ENCODE measurements at regions not wholly inside any gene's neighbourhood (a gene's known extent, or its start where the extent isn't known, plus 50 kb on each side); places are given as distances from the start of the nearest gene placed in this dataset.

DNA sequence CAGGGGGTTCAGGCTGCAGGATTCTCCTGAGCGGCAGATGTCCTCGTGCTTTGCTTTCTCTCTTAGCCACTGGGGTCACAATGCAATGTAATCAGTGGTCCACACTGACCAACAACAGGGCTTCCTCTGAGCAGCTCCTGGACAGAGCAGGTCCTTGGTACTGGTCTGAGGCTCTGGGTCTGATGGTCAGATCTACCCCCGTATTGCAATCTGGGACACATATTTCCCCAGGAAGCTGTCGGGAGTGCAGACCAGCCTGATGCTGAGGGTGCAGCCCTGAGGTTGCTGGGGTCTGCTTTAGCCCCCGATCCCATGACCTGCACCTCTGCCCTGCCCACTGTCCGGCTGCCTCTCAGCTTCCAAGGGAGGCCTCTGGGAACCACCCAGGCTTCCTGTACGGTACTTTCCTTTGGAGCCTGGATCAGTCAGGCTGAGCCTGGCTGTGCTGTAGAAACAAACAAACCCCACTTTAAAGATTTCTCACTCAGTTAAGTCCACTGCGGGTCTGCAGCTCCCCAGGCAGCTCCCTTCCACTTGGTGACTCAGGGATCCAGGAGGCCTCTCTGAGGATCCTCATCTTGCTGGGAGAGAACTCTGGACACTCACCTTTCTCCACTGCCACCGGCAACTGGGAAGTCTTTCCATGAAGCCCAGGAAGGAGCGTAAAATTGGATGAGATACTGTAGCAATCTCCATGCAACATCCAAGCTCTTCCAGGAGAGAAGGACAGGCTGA is 1046.6 kb downstream of the TBC1D22A start:
- DNase-seq, result no peak

DNA sequence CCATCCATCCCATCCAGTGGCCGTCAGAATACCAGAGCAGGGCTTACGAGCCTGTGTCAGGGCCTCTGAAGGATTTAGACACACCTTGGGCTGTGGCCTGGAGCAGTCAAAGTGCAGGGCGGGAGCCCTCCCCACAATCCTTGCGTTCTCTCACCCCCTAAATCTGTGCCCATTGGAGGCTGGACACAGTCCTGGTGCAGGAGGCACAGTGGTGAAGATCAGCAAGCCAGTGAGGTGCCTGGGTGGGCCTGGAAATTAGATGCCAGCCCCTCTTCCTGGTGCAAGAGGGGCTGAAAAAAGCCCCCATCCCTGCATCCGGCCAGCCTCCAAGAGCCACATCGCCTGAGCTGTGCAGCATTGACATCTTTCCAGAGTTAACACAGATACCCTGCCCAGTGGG is 1045.8 kb downstream of the TBC1D22A start:
- no peak for DNase-seq

- no peak for DNase-seq
Measured at GRCh38 chr22:47807506-47807905, 1045.1 kb downstream of the TBC1D22A start.

GRCh38 chr22:47806894-47807293 is 1044.4 kb downstream of the TBC1D22A start:
- no peak for DNase-seq

DNA sequence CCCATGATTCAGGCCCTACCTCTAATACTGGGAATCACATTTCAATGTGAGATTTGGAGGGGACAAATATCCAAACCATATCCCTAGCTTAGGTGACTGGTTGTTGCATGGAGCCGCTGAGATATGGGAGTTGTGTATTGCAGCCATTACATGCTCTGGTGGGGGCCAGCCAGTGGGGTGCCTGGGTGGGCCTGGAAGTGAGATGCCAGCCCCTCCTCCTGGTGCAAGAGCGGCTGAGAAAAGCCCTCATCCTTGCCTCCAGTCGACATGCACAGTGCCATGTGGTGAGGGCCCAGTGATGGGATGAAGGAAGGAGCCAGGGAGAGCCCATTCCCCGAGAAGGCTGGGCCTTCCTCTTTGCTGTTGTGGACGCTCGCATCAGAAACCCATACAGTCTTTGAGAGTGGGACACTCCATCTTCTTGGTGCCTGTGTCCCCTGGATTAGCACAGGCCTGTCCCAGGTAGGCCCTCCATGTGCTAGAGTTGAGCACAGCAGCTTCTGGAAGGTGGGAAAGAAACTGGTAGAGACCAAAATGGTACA is 1043.0 kb downstream of the TBC1D22A start:
- DNase-seq, result no peak

DNA sequence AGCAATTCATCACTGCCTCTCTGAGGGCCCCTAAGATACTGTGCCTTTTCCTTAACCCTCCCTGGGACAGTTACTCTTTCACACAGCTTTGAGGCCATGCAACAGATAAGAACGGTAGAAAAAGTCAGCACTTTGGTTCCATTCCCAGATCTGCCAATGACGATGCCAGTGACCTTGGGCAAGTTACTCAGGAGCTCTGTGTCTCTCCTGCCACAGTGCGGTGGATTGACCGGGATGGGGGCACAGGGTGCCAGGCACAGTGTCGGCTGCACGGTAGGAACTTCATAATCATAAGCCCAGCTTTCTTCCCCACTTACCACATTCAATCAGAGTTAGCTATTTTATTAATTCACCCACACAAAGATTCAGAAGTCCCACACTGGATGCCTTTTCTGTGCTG is 1041.8 kb downstream of the TBC1D22A start:
- DNase-seq, result no peak

DNA sequence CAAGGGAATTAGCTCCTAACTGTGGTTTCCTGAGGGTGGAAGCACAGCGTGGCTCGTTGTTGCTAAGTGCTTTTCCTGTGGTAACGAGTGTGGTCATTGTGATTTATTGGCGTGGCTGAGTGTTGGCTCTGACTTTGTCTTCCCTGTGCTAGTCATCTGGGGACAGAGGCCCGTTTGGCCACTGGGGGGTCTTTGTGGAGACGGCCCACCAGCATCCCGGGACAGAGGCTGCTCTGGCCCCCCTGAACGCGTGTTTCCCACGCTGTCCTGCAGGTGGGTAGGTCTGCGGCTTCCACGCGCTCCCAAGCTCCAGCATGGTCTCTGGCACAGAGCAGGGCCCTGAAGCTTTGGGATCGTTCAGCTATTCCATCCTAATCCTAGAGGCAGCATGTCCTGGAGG is 1040.0 kb downstream of the TBC1D22A start:
- DNase-seq, result no peak

- no peak for DNase-seq
Measured at GRCh38 chr22:47801541-47802245, 1039.2 kb downstream of the TBC1D22A start.

DNA sequence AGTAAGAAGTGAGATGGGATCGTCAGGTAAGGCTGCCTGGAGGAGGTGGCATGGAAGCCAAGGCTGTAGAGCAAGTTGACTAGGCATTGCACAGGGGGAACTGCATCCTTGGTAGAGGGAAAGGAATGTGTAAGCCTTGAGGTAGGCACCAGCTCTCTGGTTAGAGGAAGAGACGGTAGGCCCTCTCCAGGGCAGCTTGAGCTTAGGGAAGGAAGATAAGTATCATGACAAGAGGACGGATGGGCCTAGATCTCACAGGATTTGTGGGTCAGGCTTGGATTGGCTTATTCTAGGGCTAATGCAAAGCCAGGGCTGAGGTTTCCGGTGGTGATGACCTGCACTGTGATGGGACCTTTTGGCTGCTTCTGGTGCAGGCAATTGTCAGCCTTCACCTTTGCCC is 1035.8 kb downstream of the TBC1D22A start:
- no peak for DNase-seq

DNA sequence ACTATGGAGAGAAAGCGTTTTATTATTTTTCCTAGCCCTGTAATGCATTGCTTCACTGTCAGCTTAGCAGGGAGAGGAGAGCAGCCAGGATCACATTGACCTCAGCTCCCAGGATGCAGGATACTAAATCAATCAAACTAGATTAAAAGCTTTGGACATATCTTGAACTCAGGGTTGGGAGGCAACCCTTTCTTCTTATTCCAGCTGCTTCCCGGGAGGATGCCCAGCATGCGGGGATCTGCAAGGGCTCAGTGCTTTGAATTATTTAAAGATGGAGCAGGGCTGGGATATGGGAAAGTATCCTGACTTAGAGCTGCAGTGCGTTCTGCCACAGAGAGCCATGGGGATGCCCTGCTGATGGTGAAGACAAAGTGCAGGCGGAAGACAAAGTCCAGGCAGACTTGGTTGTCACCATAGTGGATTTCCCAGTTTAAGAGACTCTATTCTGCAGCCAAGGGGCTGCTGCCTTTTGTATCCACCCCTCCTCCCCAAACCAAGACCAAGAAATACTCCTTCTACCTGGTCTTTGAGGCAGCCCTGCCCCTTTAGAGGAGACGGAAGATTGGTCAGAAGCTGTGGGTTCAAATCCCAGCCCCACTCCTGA is 1035.0 kb downstream of the TBC1D22A start:
- DNase-seq, result no peak

DNA sequence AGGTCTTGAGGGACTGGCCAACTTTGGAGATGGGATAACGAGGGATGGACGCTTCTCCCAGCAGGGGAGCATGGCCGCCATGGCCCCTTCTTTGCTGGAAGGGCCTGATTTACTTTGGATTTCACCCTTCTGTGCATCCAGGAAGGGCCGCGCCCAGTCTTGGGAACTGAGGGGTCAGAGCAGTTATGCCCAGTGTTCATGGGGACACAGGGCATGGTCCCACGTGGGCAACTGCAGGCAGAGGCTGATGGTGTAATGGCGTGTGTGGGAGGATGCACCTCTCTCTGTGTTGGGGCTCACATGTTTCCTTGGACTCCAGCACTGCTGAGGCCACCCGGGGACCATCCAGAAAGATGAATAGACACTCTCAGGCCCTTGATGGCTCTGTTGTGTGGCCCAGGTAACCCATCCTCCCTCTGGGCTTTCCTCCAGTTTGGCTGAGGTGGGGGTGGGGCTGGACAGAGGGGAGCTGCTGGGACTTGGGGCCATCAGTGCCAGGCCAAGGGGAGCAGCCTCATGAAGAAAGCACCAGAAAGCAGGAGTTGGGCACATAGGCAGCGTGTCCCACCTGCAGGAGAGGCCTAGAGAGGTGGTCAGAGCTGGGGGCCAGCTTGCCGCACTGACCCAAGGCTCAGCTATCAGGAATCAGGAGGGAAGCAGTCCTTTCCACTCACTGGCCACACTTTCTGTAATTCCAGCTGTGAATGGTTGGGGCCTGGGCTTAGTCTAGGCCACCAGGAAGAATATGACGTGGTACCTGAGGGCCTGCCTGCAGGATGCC is 1033.9 kb downstream of the TBC1D22A start:
- no peak for DNase-seq

DNA sequence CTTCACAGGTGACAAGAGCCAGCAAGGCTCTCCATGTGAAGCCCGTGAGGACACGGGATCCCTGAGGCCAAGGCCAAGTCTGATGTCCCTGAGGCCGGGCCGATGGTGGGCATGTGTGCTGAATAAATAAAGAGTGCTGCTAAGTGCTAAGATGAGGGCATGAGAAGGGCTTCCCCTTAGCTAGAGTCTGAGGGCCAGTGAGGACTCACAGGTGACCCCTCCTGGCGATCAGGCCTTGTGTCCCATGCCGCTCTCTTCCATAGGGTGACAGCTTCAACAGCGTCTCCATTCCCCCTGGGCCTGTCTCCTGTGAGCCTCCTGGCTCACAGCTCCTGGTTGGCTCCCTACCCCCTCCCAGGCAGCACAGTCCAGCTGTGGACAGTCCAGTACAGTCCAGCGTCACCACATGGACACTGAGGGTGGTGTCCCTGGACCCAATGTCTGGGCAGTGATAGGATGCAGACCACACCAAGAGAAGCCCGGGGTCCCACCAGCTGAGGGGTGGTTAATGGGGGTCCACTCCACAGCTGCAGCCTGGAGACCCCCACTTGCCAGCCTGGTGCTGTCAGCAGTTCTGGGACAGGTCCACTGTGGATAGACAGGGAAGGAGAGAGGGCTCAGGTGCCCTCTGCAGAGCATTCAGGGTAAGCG is 1033.2 kb downstream of the TBC1D22A start:
- no peak for DNase-seq

DNA sequence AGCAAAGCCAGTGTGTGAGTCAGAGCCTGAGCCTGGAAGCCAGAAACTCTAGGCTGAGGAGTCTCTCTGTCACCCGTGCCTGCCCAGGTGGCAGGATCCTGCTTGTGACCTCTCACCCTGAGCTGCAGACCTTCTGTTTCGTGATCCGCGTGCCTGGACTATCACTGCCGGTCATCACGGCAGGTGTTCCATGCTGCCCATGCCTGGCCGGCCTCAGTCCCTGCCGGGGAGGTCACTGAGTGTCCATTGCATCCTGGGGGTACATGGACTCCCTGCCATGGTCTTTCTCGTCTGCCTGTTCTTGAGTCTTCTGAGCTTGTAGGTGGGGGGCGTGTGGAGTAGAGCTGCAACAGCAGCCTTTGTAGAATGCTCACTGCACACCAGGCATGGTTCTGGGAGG is 1032.4 kb downstream of the TBC1D22A start:
- DNase-seq, result no peak

DNA sequence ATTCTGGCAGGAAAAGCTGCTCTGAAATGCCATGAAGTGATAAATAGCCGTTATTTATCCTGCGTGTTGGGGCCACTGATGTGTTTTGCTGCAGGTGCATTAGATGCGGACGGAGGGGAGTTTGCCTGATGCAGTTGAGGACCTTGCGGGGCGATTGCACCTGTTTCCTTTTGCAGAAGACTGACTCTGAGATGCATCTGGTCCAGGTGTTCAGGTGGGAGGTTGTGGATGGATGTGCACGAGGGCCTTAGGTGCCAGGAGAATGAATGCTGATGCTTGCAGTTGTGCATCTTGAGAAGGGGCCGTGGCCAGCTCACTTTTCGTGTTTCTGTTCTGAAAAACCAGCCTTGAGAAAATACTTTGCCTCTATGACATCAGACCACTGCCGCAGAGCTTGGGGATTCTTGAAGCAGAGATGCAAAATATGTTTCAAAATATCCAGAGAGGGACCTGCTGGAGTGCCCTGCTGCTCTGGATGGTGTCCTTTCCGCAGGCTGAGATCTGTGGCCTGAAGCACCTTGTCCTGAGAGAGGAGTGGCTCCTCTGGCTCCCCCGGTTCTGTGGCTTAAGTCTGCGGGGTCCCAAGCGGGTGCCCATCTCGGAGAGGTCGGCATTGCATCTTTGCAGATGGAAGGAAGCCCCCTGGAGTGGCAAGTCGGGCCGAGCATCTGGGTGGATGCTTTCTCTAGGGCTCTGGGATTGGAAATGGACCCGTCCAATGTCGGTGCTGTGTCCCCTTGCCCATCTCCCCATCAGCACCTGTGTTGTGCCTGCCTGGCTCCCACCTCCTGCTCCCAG is 1031.1 kb downstream of the TBC1D22A start:
- DNase-seq, result no peak

GRCh38 chr22:47789171-47789570 is 1026.7 kb downstream of the TBC1D22A start:
- no peak for DNase-seq

DNA sequence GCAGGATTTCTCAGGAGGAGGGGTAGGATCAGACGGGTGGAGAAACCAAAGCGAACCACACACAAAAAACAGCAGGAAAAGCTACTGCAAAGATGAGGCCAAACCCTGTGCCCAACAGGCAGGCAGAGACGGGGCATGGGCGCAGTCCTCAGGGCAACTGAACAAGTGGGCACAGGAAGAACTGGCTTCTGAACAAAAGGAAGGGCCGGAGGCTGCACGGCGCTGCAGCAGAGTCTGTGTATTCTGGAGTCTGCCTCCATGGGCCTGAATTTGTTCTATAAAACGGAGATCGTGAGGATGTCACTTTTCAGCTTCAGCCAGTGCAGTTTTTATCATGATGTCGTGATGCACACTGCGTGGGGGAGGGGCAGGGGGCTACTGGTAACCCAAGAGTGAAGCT is 1026.0 kb downstream of the TBC1D22A start:
- no peak for DNase-seq

GRCh38 chr22:47787501-47788227 is 1025.2 kb downstream of the TBC1D22A start:
- no peak for DNase-seq

- DNase-seq, result no peak
Measured at GRCh38 chr22:47786650-47787290, 1024.3 kb downstream of the TBC1D22A start.

DNA sequence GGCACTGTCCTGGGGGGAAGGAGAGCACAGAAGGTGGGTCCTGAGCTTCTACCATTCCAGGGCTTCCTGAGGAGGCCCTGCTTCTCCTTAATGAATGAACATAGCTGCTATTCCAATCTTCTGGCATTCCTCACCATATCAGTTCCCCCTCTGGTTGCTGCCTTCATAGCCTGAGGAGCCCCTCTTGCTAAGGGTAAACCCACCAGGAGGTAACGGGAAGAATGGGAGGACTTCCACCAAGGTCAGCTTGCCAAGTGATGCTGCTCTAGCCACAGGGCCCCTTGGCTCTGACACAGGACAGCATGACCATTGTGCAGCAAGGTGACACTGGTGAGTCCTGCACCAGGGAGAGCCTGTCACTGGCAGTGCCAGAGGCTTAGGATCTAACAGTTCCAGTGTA is 1022.5 kb downstream of the TBC1D22A start:
- DNase-seq, result no peak

DNA sequence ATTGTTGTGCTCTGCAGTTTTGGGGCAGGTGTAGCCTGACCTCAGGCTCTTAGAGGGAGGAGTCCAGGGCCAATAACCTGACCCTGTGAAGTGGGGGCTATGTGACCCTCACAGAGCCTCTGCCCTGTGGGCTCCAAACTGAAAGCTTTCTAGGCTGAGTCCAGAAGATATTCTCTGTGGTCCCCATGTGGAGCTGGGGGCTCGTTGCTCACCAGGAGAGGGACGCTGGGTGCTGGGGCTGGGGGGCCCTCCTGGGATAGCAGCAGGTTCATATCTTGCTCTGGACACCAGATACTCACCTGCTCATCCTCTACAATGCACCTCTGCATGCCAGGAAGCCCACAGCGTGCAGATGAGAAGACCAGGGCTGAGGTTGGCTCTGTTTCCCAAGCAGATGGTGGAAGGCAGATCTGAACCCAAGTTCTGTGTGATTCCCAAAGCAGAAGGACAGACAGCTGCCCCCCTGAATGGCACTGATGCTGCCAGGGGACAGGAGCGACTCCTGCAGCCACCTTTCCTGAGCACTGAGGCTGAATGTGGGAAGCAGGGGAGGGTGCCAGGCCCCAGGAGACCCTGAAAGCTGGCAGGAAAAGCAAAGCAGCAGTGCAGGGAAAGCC is 1022.0 kb downstream of the TBC1D22A start:
- DNase-seq, result no peak

Measured in activated CD4-positive, alpha-beta T cell treated with anti-CD3 and anti-CD28 coated beads for 1 hour (primary cell).